ENCODE measurements at regions not wholly inside any gene's neighbourhood (a gene's known extent, or its start where the extent isn't known, plus 50 kb on each side); places are given as distances from the start of the nearest gene placed in this dataset.

DNA sequence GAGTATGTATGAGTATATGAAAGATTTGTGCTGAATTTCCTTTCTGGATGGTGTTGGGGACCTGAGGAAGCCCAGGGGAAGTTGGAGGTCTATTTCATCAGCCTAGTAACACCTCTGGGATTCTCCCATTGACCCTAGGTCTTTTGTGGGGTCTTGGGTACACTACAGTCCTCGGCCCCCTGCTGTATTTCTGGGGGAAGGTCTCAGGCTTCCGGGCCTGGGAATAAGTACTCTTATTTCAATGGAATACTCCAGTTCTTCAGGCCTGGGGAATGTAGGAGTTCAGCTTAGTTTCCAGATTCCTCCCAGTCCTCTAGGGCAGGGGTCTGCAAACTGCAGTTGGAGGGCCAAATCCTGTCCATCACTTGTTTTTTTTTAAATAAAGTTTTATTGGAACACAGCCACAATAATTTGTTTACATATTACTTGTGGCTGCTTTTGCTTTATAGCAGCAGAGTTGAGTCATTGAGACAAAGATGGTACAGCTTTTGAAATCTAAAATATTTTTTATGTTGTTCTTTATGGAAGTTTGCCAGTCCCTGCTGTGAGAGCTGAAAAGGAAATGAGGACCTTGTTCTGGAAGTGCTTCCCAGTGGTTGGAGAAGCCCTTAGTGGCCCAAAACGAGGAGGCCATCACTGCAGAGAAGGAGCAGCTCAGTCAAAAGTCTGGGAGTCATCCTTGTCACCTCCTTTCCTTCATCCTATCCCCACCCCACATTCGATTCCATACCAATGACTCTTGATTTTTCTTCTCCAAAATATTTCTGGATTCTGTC lies 142.5 kb upstream of the HS3ST2 start:
- H3K4me1 ChIP-seq (ENCODE audit: low read length), result peaks cover 8% of the 10 kb centered on the region
- no peak overlapping the region for H3K4me3 ChIP-seq (ENCODE audit: low read length)
- no peaks in the 10 kb centered on the region for H3K9me2 ChIP-seq (replicated peaks; ENCODE audit: insufficient read depth, low read length)
- no peaks in the 10 kb centered on the region for H3K79me2 ChIP-seq (ENCODE audit: low read length)
- H3K4me2 ChIP-seq (ENCODE audit: low read depth, low read length, poor library complexity, severe bottlenecking), result no peak overlapping the region
- DNase-seq, result no peak
- H3K27ac ChIP-seq (ENCODE audit: low read length), result no peak overlapping the region
- no peaks in the 10 kb centered on the region for H4K20me1 ChIP-seq (ENCODE audit: insufficient read depth, low read depth, low read length)
- H3K36me3 ChIP-seq (ENCODE audit: insufficient read depth, low read length), result no peaks in the 10 kb centered on the region
- H3K27me3 ChIP-seq (ENCODE audit: low read length), result no peaks in the 10 kb centered on the region
- no peaks in the 10 kb centered on the region for H3K9me3 ChIP-seq (ENCODE audit: low read length)
- no peak overlapping the region for H2AFZ ChIP-seq (ENCODE audit: low read length)
- no peak overlapping the region for H3K9ac ChIP-seq (ENCODE audit: low read length)

- no peak overlapping the region for H3K4me2 ChIP-seq (ENCODE audit: low read depth, low read length, poor library complexity, severe bottlenecking)
- H3K27me3 ChIP-seq (ENCODE audit: low read length), result no peaks in the 10 kb centered on the region; the same call in 1 of the 2 replicates
- H2AFZ ChIP-seq (ENCODE audit: low read length), result no peak overlapping the region
- no peaks in the 10 kb centered on the region for H4K20me1 ChIP-seq (ENCODE audit: insufficient read depth, low read depth, low read length)
- H3K9me2 ChIP-seq (replicated peaks; ENCODE audit: insufficient read depth, low read length), result no peaks in the 10 kb centered on the region
- H3K27ac ChIP-seq (ENCODE audit: low read length), result no peak overlapping the region
- no peak for DNase-seq
- no peak overlapping the region for H3K9ac ChIP-seq (ENCODE audit: low read length)
- peaks cover 8% of the 10 kb centered on the region for H3K4me1 ChIP-seq (ENCODE audit: low read length)
- no peaks in the 10 kb centered on the region for H3K9me3 ChIP-seq (ENCODE audit: low read length)
- H3K79me2 ChIP-seq (ENCODE audit: low read length), result no peaks in the 10 kb centered on the region
- H3K4me3 ChIP-seq (ENCODE audit: low read length), result no peak overlapping the region
- no peaks in the 10 kb centered on the region for H3K36me3 ChIP-seq (ENCODE audit: insufficient read depth, low read length)
Observed at GRCh38 chr16:22672830-22673210, 141.1 kb upstream of the HS3ST2 start.

GRCh38 chr16:22673421-22673831 lies 140.5 kb upstream of the HS3ST2 start:
- no peak overlapping the region for H3K27ac ChIP-seq (ENCODE audit: low read length)
- no peaks in the 10 kb centered on the region for H3K79me2 ChIP-seq (ENCODE audit: low read length)
- H3K4me2 ChIP-seq (ENCODE audit: low read depth, low read length, poor library complexity, severe bottlenecking), result no peak overlapping the region
- no peaks in the 10 kb centered on the region for H3K9me2 ChIP-seq (replicated peaks; ENCODE audit: insufficient read depth, low read length)
- no peaks in the 10 kb centered on the region for H4K20me1 ChIP-seq (ENCODE audit: insufficient read depth, low read depth, low read length)
- H3K4me3 ChIP-seq (ENCODE audit: low read length), result no peak overlapping the region
- no peak for DNase-seq
- H2AFZ ChIP-seq (ENCODE audit: low read length), result no peak overlapping the region
- no peaks in the 10 kb centered on the region for H3K9me3 ChIP-seq (ENCODE audit: low read length)
- no peaks in the 10 kb centered on the region for H3K36me3 ChIP-seq (ENCODE audit: insufficient read depth, low read length)
- peaks cover 8% of the 10 kb centered on the region for H3K4me1 ChIP-seq (ENCODE audit: low read length)
- H3K27me3 ChIP-seq (ENCODE audit: low read length), result no peaks in the 10 kb centered on the region; the same call in 1 of the 2 replicates
- no peak overlapping the region for H3K9ac ChIP-seq (ENCODE audit: low read length)

GRCh38 chr16:22674832-22675191 lies 139.2 kb upstream of the HS3ST2 start:
- H3K9ac ChIP-seq (ENCODE audit: low read length), result no peak overlapping the region
- H3K27me3 ChIP-seq (ENCODE audit: low read length), result no peaks in the 10 kb centered on the region; the same call in 1 of the 2 replicates
- H3K4me2 ChIP-seq (ENCODE audit: low read depth, low read length, poor library complexity, severe bottlenecking), result no peak overlapping the region
- DNase-seq, result no peak
- no peak overlapping the region for H2AFZ ChIP-seq (ENCODE audit: low read length)
- H3K79me2 ChIP-seq (ENCODE audit: low read length), result no peaks in the 10 kb centered on the region
- peaks cover 8% of the 10 kb centered on the region for H3K4me1 ChIP-seq (ENCODE audit: low read length)
- no peaks in the 10 kb centered on the region for H3K9me3 ChIP-seq (ENCODE audit: low read length)
- H3K27ac ChIP-seq (ENCODE audit: low read length), result no peak overlapping the region
- H3K9me2 ChIP-seq (replicated peaks; ENCODE audit: insufficient read depth, low read length), result no peaks in the 10 kb centered on the region
- no peaks in the 10 kb centered on the region for H4K20me1 ChIP-seq (ENCODE audit: insufficient read depth, low read depth, low read length)
- no peak overlapping the region for H3K4me3 ChIP-seq (ENCODE audit: low read length)
- no peaks in the 10 kb centered on the region for H3K36me3 ChIP-seq (ENCODE audit: insufficient read depth, low read length)

GRCh38 chr16:22675745-22676540 lies 138.0 kb upstream of the HS3ST2 start:
- Histone ChIP-seq H4K20me1 (ENCODE audit: insufficient read depth, low read depth, low read length) (no peaks in the 10 kb centered on the region), H2AFZ (ENCODE audit: low read length) (no peak overlapping the region), H3K9me3 (ENCODE audit: low read length) (no peaks in the 10 kb centered on the region), H3K79me2 (ENCODE audit: low read length) (no peaks in the 10 kb centered on the region), H3K9ac (ENCODE audit: low read length) (no peak overlapping the region), H3K9me2 (replicated peaks; ENCODE audit: insufficient read depth, low read length) (no peaks in the 10 kb centered on the region), H3K4me3 (ENCODE audit: low read length) (no peak overlapping the region), H3K36me3 (ENCODE audit: insufficient read depth, low read length) (no peaks in the 10 kb centered on the region), H3K27ac (ENCODE audit: low read length) (no peak overlapping the region), H3K4me1 (ENCODE audit: low read length) (peaks cover under 1% of the 10 kb centered on the region; the same call in 1 of the 2 replicates), H3K27me3 (ENCODE audit: low read length) (no peaks in the 10 kb centered on the region; the same call in 1 of the 2 replicates), H3K4me2 (ENCODE audit: low read depth, low read length, poor library complexity, severe bottlenecking) (no peak overlapping the region)
- DNase-seq, result no peak

GRCh38 chr16:22677024-22677830 lies 136.7 kb upstream of the HS3ST2 start:
- Histone ChIP-seq H3K79me2 (ENCODE audit: low read length) (no peaks in the 10 kb centered on the region), H3K9me3 (ENCODE audit: low read length) (no peaks in the 10 kb centered on the region), H4K20me1 (ENCODE audit: insufficient read depth, low read depth, low read length) (no peaks in the 10 kb centered on the region), H3K36me3 (ENCODE audit: insufficient read depth, low read length) (no peaks in the 10 kb centered on the region), H3K4me3 (ENCODE audit: low read length) (no peak overlapping the region), H3K9me2 (replicated peaks; ENCODE audit: insufficient read depth, low read length) (no peaks in the 10 kb centered on the region), H3K4me2 (ENCODE audit: low read depth, low read length, poor library complexity, severe bottlenecking) (no peak overlapping the region), H3K27ac (ENCODE audit: low read length) (no peak overlapping the region), H3K4me1 (ENCODE audit: low read length) (no peaks in the 10 kb centered on the region), H3K27me3 (ENCODE audit: low read length) (no peaks in the 10 kb centered on the region; the same call in 1 of the 2 replicates), H3K9ac (ENCODE audit: low read length) (no peak overlapping the region), H2AFZ (ENCODE audit: low read length) (no peak overlapping the region)
- no peak for DNase-seq

- no peaks in the 10 kb centered on the region for H3K36me3 ChIP-seq (ENCODE audit: insufficient read depth, low read length)
- H3K27me3 ChIP-seq (ENCODE audit: low read length), result no peaks in the 10 kb centered on the region; the same call in 1 of the 2 replicates
- no peak overlapping the region for H3K4me2 ChIP-seq (ENCODE audit: low read depth, low read length, poor library complexity, severe bottlenecking)
- H3K79me2 ChIP-seq (ENCODE audit: low read length), result no peaks in the 10 kb centered on the region
- no peak overlapping the region for H3K9ac ChIP-seq (ENCODE audit: low read length)
- H3K4me1 ChIP-seq (ENCODE audit: low read length), result no peaks in the 10 kb centered on the region
- H3K9me3 ChIP-seq (ENCODE audit: low read length), result no peaks in the 10 kb centered on the region
- H4K20me1 ChIP-seq (ENCODE audit: insufficient read depth, low read depth, low read length), result no peaks in the 10 kb centered on the region
- H3K27ac ChIP-seq (ENCODE audit: low read length), result no peak overlapping the region
- no peaks in the 10 kb centered on the region for H3K9me2 ChIP-seq (replicated peaks; ENCODE audit: insufficient read depth, low read length)
- H2AFZ ChIP-seq (ENCODE audit: low read length), result no peak overlapping the region
- H3K4me3 ChIP-seq (ENCODE audit: low read length), result no peak overlapping the region
- DNase-seq, result no peak
Observed at GRCh38 chr16:22678311-22678710, 135.7 kb upstream of the HS3ST2 start.

All from Karpas-422 (cell line).